Tibial artery (tissue), 4 donors: ENCODE measurements at regions not wholly inside any gene's neighbourhood (a gene's known extent, or its start where the extent isn't known, plus 50 kb on each side); places are given as distances from the start of the nearest gene placed in this dataset.

ENCODE experiments used
- DNase-seq, 2 donors: peaks; one replicate each; pipeline ENCODE4 v3.0.0-alpha.2; 2019
- H3K27ac ChIP-seq, 2 donors: fragments of 200-600 bp; sonication (generic) in 1 of 2; 1 replicate in 1 of 2; 2 replicates in 1 of 2; pipeline ENCODE4 v1.5.1; 2018 to 2019; ENCODE audit warnings: mild to moderate bottlenecking in 1 of 2
- H3K27me3 ChIP-seq, 2 donors: fragments of 200-600 bp; sonication (generic) in 1 of 2; one replicate each; pipeline versions ENCODE4 v1.5.1 to v1.6.0; 2016 to 2019
- H3K36me3 ChIP-seq, 3 donors: fragments of 200-600 bp; sonication (generic) in 2 of 3; one replicate each; pipeline ENCODE4 v1.5.1; 2016 to 2019; ENCODE audit warnings: mild to moderate bottlenecking in 2 of 3
- H3K4me1 ChIP-seq, 4 donors: fragments of 200-600 bp; sonication (generic) in 2 of 4; 1 replicate in 3 of 4; 2 replicates in 1 of 4; pipeline ENCODE4 v1.5.1; 2016 to 2019
- H3K4me3 ChIP-seq, 2 donors: fragments of 200-600 bp; sonication (generic) in 1 of 2; 1 replicate in 1 of 2; 2 replicates in 1 of 2; pipeline ENCODE4 v1.5.1; 2018 to 2019; ENCODE audit warnings: mild to moderate bottlenecking in 2 of 2
- H3K9me3 ChIP-seq, 3 donors: fragments of 200-600 bp; sonication (generic) in 1 of 3; one replicate each; pipeline ENCODE4 v1.5.1; 2016 to 2019
- CTCF ChIP-seq, 2 experiments: fragments of 200-600 bp in 1 of 2; fragments of 450-650 bp in 1 of 2; IDR thresholded peaks; one replicate each; pipeline ENCODE4 v1.5.1; 2017 to 2019; ENCODE audit warnings: antibody characterized with exemption in 2 of 2, mild to moderate bottlenecking in 1 of 2, moderate library complexity in 1 of 2
- intact Hi-C: fragments of 100-400 bp; cut with DNase I; formaldehyde crosslinking; loops from one replicate; pipeline ENCODE4 v1.15.0; 2023; ENCODE audit warnings: low total_unique reads

GRCh38 chr10:114708084-114708483 is 50.0 kb upstream of the ABLIM1 start:
- Histone ChIP-seq H3K4me1 (peaks cover 0 to 3% (median under 1%) of the 10 kb centered on the region in 4 donors), H3K27ac (no peak overlapping the region), H3K27me3 (no peaks in the 10 kb centered on the region), H3K9me3 (no peaks in the 10 kb centered on the region), H3K36me3 (no peaks in the 10 kb centered on the region), H3K4me3 (no peak overlapping the region)
- intact Hi-C loops: no loop called here
- TF ChIP-seq CTCF (IDR thresholded peaks at IDR 0.05): no peak
- no peak for DNase-seq

GRCh38 chr10:114708717-114709335 is 50.8 kb upstream of the ABLIM1 start:
- DNase-seq: no peak
- no peak for TF ChIP-seq CTCF (IDR thresholded peaks at IDR 0.05)
- Histone ChIP-seq H3K9me3 (no peaks in the 10 kb centered on the region), H3K36me3 (no peaks in the 10 kb centered on the region), H3K4me3 (no peak overlapping the region), H3K4me1 (peaks cover 0 to 11% (median 6%) of the 10 kb centered on the region in 4 donors), H3K27ac (no peak overlapping the region), H3K27me3 (no peaks in the 10 kb centered on the region)
- intact Hi-C loops: no loop called here

DNA sequence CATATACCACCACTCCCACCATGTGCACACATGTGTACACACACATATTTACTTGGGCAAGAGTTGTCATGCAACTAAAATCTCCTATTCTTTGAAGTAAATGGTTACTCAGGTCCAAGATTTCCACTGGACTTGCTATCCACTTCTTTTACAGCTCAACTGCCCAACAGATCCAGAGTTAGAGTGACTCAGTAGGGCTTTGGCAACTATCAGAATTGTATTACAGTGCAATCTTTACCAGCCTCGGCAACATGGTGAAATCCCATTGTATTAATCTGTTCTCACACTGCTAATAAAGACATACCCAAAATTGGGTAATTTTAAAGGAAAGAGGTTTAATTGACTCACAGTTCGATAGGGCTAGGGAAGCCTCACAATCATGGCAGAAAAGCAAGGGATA is 51.9 kb upstream of the ABLIM1 start:
- Histone ChIP-seq H3K27ac (no peak overlapping the region), H3K4me1 (peaks cover 0 to 22% (median 17%) of the 10 kb centered on the region in 4 donors), H3K4me3 (no peak overlapping the region), H3K27me3 (no peaks in the 10 kb centered on the region), H3K36me3 (no peaks in the 10 kb centered on the region), H3K9me3 (no peaks in the 10 kb centered on the region)
- no peak for DNase-seq
- no peak for TF ChIP-seq CTCF (IDR thresholded peaks at IDR 0.05)
- intact Hi-C loops: no loop called here

DNA sequence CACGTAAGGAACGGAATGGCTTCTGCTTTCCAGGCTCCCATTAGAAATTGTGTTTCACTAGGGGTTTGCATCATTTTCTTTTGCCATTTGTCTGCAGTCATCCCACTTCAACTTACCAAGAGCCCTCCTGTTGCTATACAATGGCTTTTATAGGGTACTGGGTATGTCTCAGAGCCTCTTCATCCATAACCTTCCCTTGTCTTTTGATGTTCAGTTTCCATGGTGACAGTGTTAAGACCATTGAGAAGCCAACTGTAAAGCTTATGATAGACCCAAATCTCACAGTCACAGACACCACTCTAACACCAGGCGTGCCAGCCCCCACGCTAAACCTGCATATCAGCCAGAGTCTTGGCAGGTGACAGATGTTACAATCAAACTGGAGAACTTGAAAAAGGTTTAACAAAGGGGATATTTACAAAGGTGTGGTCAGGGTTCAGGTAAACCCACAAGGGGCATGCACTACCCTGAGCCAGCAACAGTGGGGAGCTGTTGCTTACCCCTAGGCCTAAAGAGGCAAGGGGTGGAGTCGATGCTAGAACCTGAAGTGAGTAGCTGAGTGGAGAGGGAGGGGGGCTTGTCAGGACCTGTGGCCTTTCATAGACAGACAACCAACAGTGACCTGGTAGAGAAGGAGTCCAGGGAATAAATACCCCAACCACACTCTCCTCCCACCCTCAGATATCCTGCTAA is 53.2 kb upstream of the ABLIM1 start:
- Histone ChIP-seq H3K36me3 (no peaks in the 10 kb centered on the region), H3K4me3 (no peak overlapping the region), H3K4me1 (peaks cover 0 to 34% (median 26%) of the 10 kb centered on the region in 4 donors), H3K27me3 (no peaks in the 10 kb centered on the region), H3K9me3 (no peaks in the 10 kb centered on the region), H3K27ac (no peak overlapping the region)
- DNase-seq: no peak
- no peak for TF ChIP-seq CTCF (IDR thresholded peaks at IDR 0.05)
- intact Hi-C loops: no loop called here

GRCh38 chr10:114711869-114712250 is 53.8 kb upstream of the ABLIM1 start:
- H3K27me3 ChIP-seq: no peaks in the 10 kb centered on the region
- peaks cover 0 to 36% (median 26%) of the 10 kb centered on the region in 4 donors for H3K4me1 ChIP-seq
- H3K36me3 ChIP-seq: no peaks in the 10 kb centered on the region
- intact Hi-C loops: no loop called here
- no peak overlapping the region for H3K27ac ChIP-seq
- TF ChIP-seq CTCF (IDR thresholded peaks at IDR 0.05): no peak
- no peak overlapping the region for H3K4me3 ChIP-seq
- DNase-seq: no peak
- no peaks in the 10 kb centered on the region for H3K9me3 ChIP-seq
